GM21390 (cell line): ENCODE measurements at regions not wholly inside any gene's neighbourhood (a gene's known extent, or its start where the extent isn't known, plus 50 kb on each side); places are given as distances from the start of the nearest gene placed in this dataset.
"Not testable (repeated sequence)": the region's sequence is repeated elsewhere in the genome, so short reads cannot be mapped to it uniquely, and the experiment has no call there.

Experiments
- ATAC-seq: cut with Tn5 transposase; IDR thresholded peaks from one replicate; pipeline ENCODE4 v1.9.1; 2021; ENCODE audit not compliant: unreplicated experiment

- no peak for ATAC-seq
Observed at GRCh38 chr13:89988206-89988605, 1359.3 kb upstream of the MIR17HG start.

- no peak for ATAC-seq
Observed at GRCh38 chr13:90003566-90003965, 1343.9 kb upstream of the MIR17HG start.

GRCh38 chr13:90008707-90009149, 1338.8 kb upstream of the MIR17HG start:
- ATAC-seq, result no peak

- ATAC-seq, result no peak
Observed at GRCh38 chr13:90014038-90014437, 1333.4 kb upstream of the MIR17HG start.

- no peak for ATAC-seq
Observed at GRCh38 chr13:90015565-90016507, 1331.7 kb upstream of the MIR17HG start.

- ATAC-seq, result no peak
Observed at GRCh38 chr13:90016688-90017087, 1330.8 kb upstream of the MIR17HG start.

- ATAC-seq, result no peak
Observed at GRCh38 chr13:90020536-90021070, 1326.9 kb upstream of the MIR17HG start.

GRCh38 chr13:90027409-90027808, 1320.1 kb upstream of the MIR17HG start:
- no peak for ATAC-seq

GRCh38 chr13:90032313-90032712, 1315.2 kb upstream of the MIR17HG start:
- no peak for ATAC-seq

GRCh38 chr13:90032841-90033493, 1314.5 kb upstream of the MIR17HG start:
- no peak for ATAC-seq

GRCh38 chr13:90039516-90039915, 1308.0 kb upstream of the MIR17HG start:
- no peak for ATAC-seq

- ATAC-seq, result no peak
Observed at GRCh38 chr13:90047600-90047999, 1299.9 kb upstream of the MIR17HG start.

GRCh38 chr13:90049989-90050671, 1297.4 kb upstream of the MIR17HG start:
- no peak for ATAC-seq

GRCh38 chr13:90055121-90055520, 1292.4 kb upstream of the MIR17HG start:
- no peak for ATAC-seq

GRCh38 chr13:90055760-90056159, 1291.7 kb upstream of the MIR17HG start:
- ATAC-seq, result no peak

- not testable (repeated sequence) for ATAC-seq
Observed at GRCh38 chr13:90064226-90064625, 1283.3 kb upstream of the MIR17HG start.

- no peak for ATAC-seq
Observed at GRCh38 chr13:90068658-90069057, 1278.8 kb upstream of the MIR17HG start.

GRCh38 chr13:90070362-90070761, 1277.1 kb upstream of the MIR17HG start:
- no peak for ATAC-seq

- ATAC-seq, result no peak
Observed at GRCh38 chr13:90070837-90071525, 1276.5 kb upstream of the MIR17HG start.

- no peak for ATAC-seq
Observed at GRCh38 chr13:90084684-90085290, 1262.7 kb upstream of the MIR17HG start.
